Calu3 (cell line): ENCODE measurements at regions not wholly inside any gene's neighbourhood (a gene's known extent, or its start where the extent isn't known, plus 50 kb on each side); places are given as distances from the start of the nearest gene placed in this dataset.
A peak's percentile ranks its signal among the peaks of the same experiment; 100 is the strongest.

ENCODE experiments used
- BruUV-seq: library from RNA; stranded (reverse); fragments of 400-500 nt; replicated peaks from 2 replicates; lab custom pipeline; 2021; lab: Mats Ljungman, UMichigan
- CTCF ChIA-PET: fragments of 300-600 bp; sonication (Branson Sonifier 250); formaldehyde crosslinking; loops from one replicate; lab custom pipeline; 2022; ENCODE audit warnings: antibody characterized with exemption; lab: Charles Lee
- DNase-seq: peaks from one replicate; pipeline ENCODE4 v3.0.0; 2022
- H3K27ac Mint-ChIP-seq: one replicate; pipeline ENCODE4 v1.8.0; 2022; ENCODE audit warnings: mixed read lengths; ENCODE audit not compliant: unreplicated experiment
- H3K27me3 Mint-ChIP-seq: one replicate; pipeline ENCODE4 v1.8.0; 2022; ENCODE audit warnings: mixed read lengths; ENCODE audit not compliant: unreplicated experiment
- H3K36me3 Mint-ChIP-seq: one replicate; pipeline ENCODE4 v1.8.0; 2022; ENCODE audit warnings: mild to moderate bottlenecking, moderate library complexity, mixed read lengths; ENCODE audit not compliant: insufficient read depth, unreplicated experiment
- H3K4me1 Mint-ChIP-seq: one replicate; pipeline ENCODE4 v1.8.0; 2022; ENCODE audit warnings: mild to moderate bottlenecking, low read depth, mixed read lengths; ENCODE audit not compliant: unreplicated experiment
- H3K4me3 Mint-ChIP-seq: one replicate; pipeline ENCODE4 v1.8.0; 2022; ENCODE audit warnings: mild to moderate bottlenecking, low read depth, moderate library complexity, mixed read lengths; ENCODE audit not compliant: unreplicated experiment
- H3K9me3 Mint-ChIP-seq: one replicate; pipeline ENCODE4 v1.8.0; 2022; ENCODE audit warnings: low read depth, mixed read lengths; ENCODE audit not compliant: unreplicated experiment
- CTCF ChIP-seq: fragments of 200-600 bp; IDR thresholded peaks from one replicate; pipeline ENCODE4 v1.8.0; 2022; ENCODE audit warnings: antibody characterized with exemption; ENCODE audit not compliant: unreplicated experiment
- intact Hi-C: fragments of 100-400 bp; cut with micrococcal nuclease; formaldehyde crosslinking; loops from one replicate; pipeline ENCODE4 v1.10.0; 2022; ENCODE audit not compliant: unreplicated experiment

- no peak for TF ChIP-seq CTCF
- peaks cover 10% of the 10 kb centered on the region for H3K4me1 Mint-ChIP-seq
- no peak overlapping the region for H3K27ac Mint-ChIP-seq
- H3K27me3 Mint-ChIP-seq = no peaks in the 10 kb centered on the region
- H3K36me3 Mint-ChIP-seq = no peaks in the 10 kb centered on the region
- intact Hi-C loops = no loop called here
- H3K9me3 Mint-ChIP-seq = peaks cover 4% of the 10 kb centered on the region
- CTCF ChIA-PET = interaction anchor here (0.6 kb wide), 2 partner anchors 25 to 215 kb away, joined by 3 to 5 read pairs; no protein-coding TSS in a partner anchor
- no peak for DNase-seq
- no peak overlapping the region for H3K4me3 Mint-ChIP-seq
- BruUV-seq = no TSS peak
Observed at GRCh38 chr6:105775095-105775494, 311.0 kb upstream of the PRDM1 start.

- H3K27me3 Mint-ChIP-seq = no peaks in the 10 kb centered on the region
- CTCF ChIA-PET = interaction anchor here (0.6 kb wide), 2 partner anchors 25 to 214 kb away, joined by 3 to 5 read pairs; no protein-coding TSS in a partner anchor
- H3K4me3 Mint-ChIP-seq = no peak overlapping the region
- BruUV-seq = no TSS peak
- DNase-seq = no peak
- peaks cover 8% of the 10 kb centered on the region for H3K4me1 Mint-ChIP-seq
- intact Hi-C loops = no loop called here
- peaks cover 4% of the 10 kb centered on the region for H3K9me3 Mint-ChIP-seq
- TF ChIP-seq CTCF = no peak
- no peaks in the 10 kb centered on the region for H3K36me3 Mint-ChIP-seq
- no peak overlapping the region for H3K27ac Mint-ChIP-seq
Observed at GRCh38 chr6:105774247-105774646, 311.9 kb upstream of the PRDM1 start.

GRCh38 chr6:105771313-105771970 is 314.7 kb upstream of the PRDM1 start:
- peaks cover 8% of the 10 kb centered on the region for H3K4me1 Mint-ChIP-seq
- no peak for TF ChIP-seq CTCF
- peaks cover 4% of the 10 kb centered on the region for H3K9me3 Mint-ChIP-seq
- intact Hi-C loops = no loop called here
- H3K36me3 Mint-ChIP-seq = no peaks in the 10 kb centered on the region
- CTCF ChIA-PET = no interaction called here
- no TSS peak for BruUV-seq
- H3K4me3 Mint-ChIP-seq = no peak overlapping the region
- H3K27me3 Mint-ChIP-seq = no peaks in the 10 kb centered on the region
- DNase-seq = no peak
- peak overlapping the region; percentile 24 for H3K27ac Mint-ChIP-seq

- Mint-ChIP-seq H3K27ac (no peak overlapping the region), H3K9me3 (peaks cover under 1% of the 10 kb centered on the region), H3K36me3 (no peaks in the 10 kb centered on the region), H3K4me1 (peaks cover 8% of the 10 kb centered on the region), H3K27me3 (no peaks in the 10 kb centered on the region), H3K4me3 (no peak overlapping the region)
- intact Hi-C loops = no loop called here
- CTCF ChIA-PET = no interaction called here
- BruUV-seq = no TSS peak
- DNase-seq = peak; percentile 63
- TF ChIP-seq CTCF = no peak
Observed at GRCh38 chr6:105769987-105770386, 316.1 kb upstream of the PRDM1 start.
